ENCODE measurements at regions not wholly inside any gene's neighbourhood (a gene's known extent, or its start where the extent isn't known, plus 50 kb on each side); places are given as distances from the start of the nearest gene placed in this dataset.
"Not testable (repeated sequence)": the region's sequence is repeated elsewhere in the genome, so short reads cannot be mapped to it uniquely, and the experiment has no call there.

DNA sequence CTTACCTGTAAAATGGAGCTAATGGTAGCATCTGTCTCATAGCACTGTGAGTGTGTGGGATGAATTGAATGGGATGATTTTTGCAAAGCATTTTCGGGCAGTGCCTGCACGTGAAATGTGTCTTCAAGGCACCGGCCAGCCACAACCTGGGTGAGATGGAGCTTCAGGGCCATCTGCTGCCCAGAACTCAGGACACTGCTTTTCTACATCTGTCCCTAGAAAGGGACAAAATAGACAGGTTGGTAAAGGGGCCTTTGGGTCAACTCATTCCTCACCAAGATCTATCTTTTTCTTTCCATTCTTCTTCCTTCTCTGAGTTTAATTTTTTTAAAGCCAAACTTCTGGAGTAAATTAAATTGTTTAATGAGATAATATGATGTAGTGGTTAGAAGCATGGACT, 106.5 kb downstream of the UTP18 start:
- TF ChIP-seq POLR2A (IDR thresholded peaks at IDR 0.05; ENCODE audit: extremely low read depth, insufficient read length) (no peak), MYC (IDR thresholded peaks at IDR 0.05; ENCODE audit: low read depth, low read length) (no peak)
- TF ChIP-seq, protein P1, sequence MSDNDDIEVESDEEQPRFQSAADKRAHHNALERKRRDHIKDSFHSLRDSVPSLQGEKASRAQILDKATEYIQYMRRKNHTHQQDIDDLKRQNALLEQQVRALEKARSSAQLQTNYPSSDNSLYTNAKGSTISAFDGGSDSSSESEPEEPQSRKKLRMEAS (IDR thresholded peaks at IDR 0.05; ENCODE audit: low read depth, low read length): no peak
- TF ChIP-seq, protein P2, sequence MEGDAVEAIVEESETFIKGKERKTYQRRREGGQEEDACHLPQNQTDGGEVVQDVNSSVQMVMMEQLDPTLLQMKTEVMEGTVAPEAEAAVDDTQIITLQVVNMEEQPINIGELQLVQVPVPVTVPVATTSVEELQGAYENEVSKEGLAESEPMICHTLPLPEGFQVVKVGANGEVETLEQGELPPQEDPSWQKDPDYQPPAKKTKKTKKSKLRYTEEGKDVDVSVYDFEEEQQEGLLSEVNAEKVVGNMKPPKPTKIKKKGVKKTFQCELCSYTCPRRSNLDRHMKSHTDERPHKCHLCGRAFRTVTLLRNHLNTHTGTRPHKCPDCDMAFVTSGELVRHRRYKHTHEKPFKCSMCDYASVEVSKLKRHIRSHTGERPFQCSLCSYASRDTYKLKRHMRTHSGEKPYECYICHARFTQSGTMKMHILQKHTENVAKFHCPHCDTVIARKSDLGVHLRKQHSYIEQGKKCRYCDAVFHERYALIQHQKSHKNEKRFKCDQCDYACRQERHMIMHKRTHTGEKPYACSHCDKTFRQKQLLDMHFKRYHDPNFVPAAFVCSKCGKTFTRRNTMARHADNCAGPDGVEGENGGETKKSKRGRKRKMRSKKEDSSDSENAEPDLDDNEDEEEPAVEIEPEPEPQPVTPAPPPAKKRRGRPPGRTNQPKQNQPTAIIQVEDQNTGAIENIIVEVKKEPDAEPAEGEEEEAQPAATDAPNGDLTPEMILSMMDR (IDR thresholded peaks at IDR 0.05; ENCODE audit: low read depth, low read length): no peak
- DNase-seq (ENCODE audit: low read depth): no peak

DNA sequence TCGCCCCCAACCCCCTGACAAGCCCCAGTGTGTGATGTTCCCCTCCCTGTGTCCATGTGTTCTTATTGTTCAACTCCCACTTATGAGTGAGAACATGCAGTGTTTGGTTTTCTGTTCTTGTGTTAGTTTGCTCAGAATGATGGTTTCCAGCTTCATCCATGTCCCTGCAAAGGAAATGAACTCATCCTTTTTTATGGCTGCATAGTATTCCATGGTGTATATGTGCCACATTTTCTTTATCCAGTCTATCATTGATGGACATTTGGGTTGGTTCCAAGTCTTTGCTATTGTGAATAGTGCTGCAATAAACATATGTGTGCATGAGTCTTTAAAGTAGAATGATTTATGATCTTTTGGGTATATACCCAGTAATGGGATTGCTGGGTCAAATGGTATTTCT, 107.5 kb downstream of the UTP18 start:
- DNase-seq (ENCODE audit: low read depth); H3K4me3 ChIP-seq (ENCODE audit: low read depth, low read length): not testable (repeated sequence)

More for the DNA sequence above, 106.5 kb downstream of the UTP18 start:
- H3K4me3 ChIP-seq (ENCODE audit: low read depth, low read length): no peak overlapping the region

DNA sequence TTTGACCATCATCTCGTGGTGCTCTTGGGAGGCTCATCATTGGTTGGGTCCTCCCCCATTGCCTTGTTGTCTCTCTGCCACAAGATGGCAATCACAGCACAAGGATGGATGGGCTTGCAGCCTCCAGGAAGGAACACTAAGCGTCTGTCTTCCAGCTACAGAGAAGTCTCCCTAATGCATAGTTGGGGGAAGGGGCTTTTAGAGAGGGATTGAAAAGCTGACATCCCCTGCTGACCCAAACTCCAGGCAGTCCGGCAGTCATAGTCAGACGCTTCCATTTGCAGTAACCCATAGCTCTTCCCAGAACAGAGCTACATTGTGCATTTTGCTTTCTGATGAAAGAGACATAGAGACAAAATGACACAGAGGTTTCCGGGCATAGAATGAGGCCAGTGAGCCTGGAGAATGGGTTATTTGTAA, 111.4 kb downstream of the UTP18 start:
- H3K4me3 ChIP-seq (ENCODE audit: low read depth, low read length): peak overlapping the region; percentile 54
- DNase-seq (ENCODE audit: low read depth): peak; percentile 72
- TF ChIP-seq, protein P2 (IDR thresholded peaks at IDR 0.05; ENCODE audit: low read depth, low read length): peak; percentile 60
- TF ChIP-seq, protein P1 (IDR thresholded peaks at IDR 0.05; ENCODE audit: low read depth, low read length): no peak

DNA sequence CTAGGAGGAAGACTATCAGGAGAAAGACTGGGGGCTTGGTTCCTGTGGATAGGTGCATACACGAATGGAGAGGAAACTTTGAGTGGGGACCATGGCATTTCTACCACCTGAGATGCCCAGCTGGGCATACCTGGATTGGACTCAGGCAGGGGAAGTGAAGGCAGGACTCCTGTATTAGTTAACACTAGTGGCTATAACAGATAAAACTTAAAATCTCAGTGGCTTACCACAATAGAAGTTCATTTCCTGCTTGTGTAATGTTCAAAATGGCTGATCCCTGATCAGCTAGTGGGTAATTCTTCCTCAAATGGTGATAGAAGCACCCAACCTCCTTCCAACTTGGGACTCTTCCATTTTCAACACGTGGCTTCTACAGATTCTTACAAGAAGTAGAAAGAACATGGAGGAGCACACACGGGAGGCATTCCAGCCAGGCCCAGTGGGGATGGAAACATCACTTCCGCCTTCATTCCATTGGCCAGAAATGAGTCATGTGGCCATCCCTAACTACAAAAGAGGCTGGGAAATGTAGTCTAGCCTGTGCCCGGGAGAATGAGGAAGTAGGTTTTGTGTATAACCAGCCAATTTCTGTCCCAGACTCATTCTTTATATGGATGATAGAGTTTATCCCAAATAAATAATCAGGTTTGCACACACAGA, 112.1 kb downstream of the UTP18 start:
- DNase-seq (ENCODE audit: low read depth): peak; percentile 93

DNA sequence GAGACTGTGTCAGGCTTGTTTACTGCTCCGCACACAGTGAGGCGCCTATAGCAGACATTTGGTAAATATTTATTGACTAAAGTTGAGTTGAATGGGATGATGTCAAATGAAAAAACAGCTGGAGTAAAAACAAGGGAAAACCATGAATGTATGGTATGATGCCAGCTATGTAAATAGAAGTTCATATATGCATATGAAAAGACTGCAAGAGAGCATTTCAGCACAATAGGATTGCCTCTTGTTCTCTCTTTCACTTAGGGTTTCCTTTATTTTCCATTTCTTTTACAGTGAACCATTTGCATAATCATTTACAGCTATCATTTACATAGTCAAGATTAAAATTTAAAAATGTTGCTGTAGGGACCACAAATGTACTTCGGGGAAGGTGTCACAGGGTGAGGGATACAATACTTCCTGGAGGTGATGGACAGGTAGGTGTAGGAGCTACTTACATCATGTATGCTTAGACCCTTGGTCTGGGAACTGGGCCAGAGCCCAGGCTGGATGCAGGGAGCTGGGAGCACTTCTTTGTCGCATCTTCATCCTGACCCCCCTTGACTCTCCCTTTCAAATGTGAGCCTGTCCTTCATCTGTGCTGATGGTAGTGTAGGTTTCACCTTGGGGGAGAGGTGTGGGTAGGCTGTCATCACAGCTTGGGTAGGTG, 113.3 kb downstream of the UTP18 start:
- H3K4me3 ChIP-seq (ENCODE audit: low read depth, low read length): no peak overlapping the region
- no peak for DNase-seq (ENCODE audit: low read depth)
- TF ChIP-seq, protein P1 (IDR thresholded peaks at IDR 0.05; ENCODE audit: low read depth, low read length): no peak
- TF ChIP-seq POLR2A (IDR thresholded peaks at IDR 0.05; ENCODE audit: extremely low read depth, insufficient read length) (no peak), MYC (IDR thresholded peaks at IDR 0.05; ENCODE audit: low read depth, low read length) (no peak)
- TF ChIP-seq, protein P2 (IDR thresholded peaks at IDR 0.05; ENCODE audit: low read depth, low read length): no peak

More for the DNA sequence above, 112.1 kb downstream of the UTP18 start:
- TF ChIP-seq, protein P1 (IDR thresholded peaks at IDR 0.05; ENCODE audit: low read depth, low read length): peak; percentile 81
- TF ChIP-seq, protein P2 (IDR thresholded peaks at IDR 0.05; ENCODE audit: low read depth, low read length): no peak
- TF ChIP-seq POLR2A (IDR thresholded peaks at IDR 0.05; ENCODE audit: extremely low read depth, insufficient read length) (no peak), MYC (IDR thresholded peaks at IDR 0.05; ENCODE audit: low read depth, low read length) (peak; percentile 64)
- H3K4me3 ChIP-seq (ENCODE audit: low read depth, low read length): peak overlapping the region; percentile 54

DNA sequence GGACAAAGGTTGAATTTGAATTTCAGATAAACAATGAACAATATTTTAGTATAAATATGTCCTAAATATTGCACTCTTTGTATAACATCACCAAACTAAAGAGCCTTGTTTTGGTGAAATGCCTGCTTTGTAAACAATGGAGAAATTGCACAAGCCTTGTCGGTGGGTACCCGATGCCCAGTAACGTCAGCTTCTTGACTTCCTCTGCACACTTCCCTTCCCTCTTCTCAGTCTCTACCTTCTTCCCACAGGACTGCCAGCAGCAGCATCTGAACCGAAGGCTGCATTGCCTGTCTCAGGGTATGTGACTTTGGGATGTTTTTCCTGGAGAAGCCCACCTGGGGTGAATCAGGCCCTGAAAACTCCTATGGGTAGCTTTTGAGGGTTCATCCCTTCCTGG, 113.9 kb downstream of the UTP18 start:
- TF ChIP-seq, protein P2 (IDR thresholded peaks at IDR 0.05; ENCODE audit: low read depth, low read length): no peak
- TF ChIP-seq, protein P1 (IDR thresholded peaks at IDR 0.05; ENCODE audit: low read depth, low read length): no peak
- no peak for TF ChIP-seq POLR2A (IDR thresholded peaks at IDR 0.05; ENCODE audit: extremely low read depth, insufficient read length)
- TF ChIP-seq MYC (IDR thresholded peaks at IDR 0.05; ENCODE audit: low read depth, low read length): no peak
- DNase-seq (ENCODE audit: low read depth): no peak
- H3K4me3 ChIP-seq (ENCODE audit: low read depth, low read length): no peak overlapping the region
